Right lobe of liver (tissue), 6 donors: ENCODE measurements at regions not wholly inside any gene's neighbourhood (a gene's known extent, or its start where the extent isn't known, plus 50 kb on each side); places are given as distances from the start of the nearest gene placed in this dataset.
A peak's percentile ranks its signal among the peaks of the same experiment; 100 is the strongest.

ENCODE experiments used
- ATAC-seq, 4 donors: fragments of 200-7000 bp; cut with Tn5 transposase; one replicate each; pipeline ENCODE4 v1.9.1; 2020; ENCODE audit warnings: mild to moderate bottlenecking in 4 of 4, moderate library complexity in 4 of 4
- DNase-seq, 3 donors: peaks; one replicate each; pipeline ENCODE4 v3.0.0-alpha.2; 2020
- H3K27ac ChIP-seq, 3 donors: fragments of 200-600 bp; one replicate each; pipeline ENCODE4 v1.8.0; 2022
- H3K27me3 ChIP-seq, 2 donors: fragments of 200-600 bp; one replicate each; pipeline ENCODE4 v1.8.0; 2022
- H3K36me3 ChIP-seq, 4 donors: fragments of 200-600 bp; sonication (generic) in 1 of 4; one replicate each; pipeline versions ENCODE4 v1.5.1 to v1.8.0; 2017 to 2022; ENCODE audit warnings: control low read depth in 1 of 4
- H3K4me1 ChIP-seq, 4 donors: fragments of 200-600 bp; sonication (generic) in 1 of 4; one replicate each; pipeline versions ENCODE4 v1.5.1 to v1.8.0; 2017 to 2022; ENCODE audit warnings: control low read depth in 1 of 4
- H3K4me3 ChIP-seq, 3 donors: fragments of 200-600 bp; one replicate each; pipeline ENCODE4 v1.8.0; 2022
- H3K9me3 ChIP-seq, 4 donors: fragments of 200-600 bp; sonication (generic) in 1 of 4; one replicate each; pipeline versions ENCODE4 v1.5.1 to v1.8.0; 2017 to 2022; ENCODE audit warnings: control low read depth in 1 of 4
- CTCF ChIP-seq, 4 donors: fragments of 200-600 bp in 3 of 4; fragments of 450-650 bp in 1 of 4; IDR thresholded peaks; one replicate each; pipeline versions ENCODE4 v1.5.1 to v1.8.0; 2016 to 2022; ENCODE audit warnings: antibody characterized with exemption in 4 of 4, mild to moderate bottlenecking in 2 of 4
- POLR2A ChIP-seq: fragments of 450-650 bp; IDR thresholded peaks from one replicate; pipeline ENCODE4 v1.6.1; 2017; ENCODE audit warnings: antibody characterized with exemption, mild to moderate bottlenecking
- WGBS: methylation state at CpG from one replicate; pipeline ENCODE4 v1.1.6; 2018; ENCODE audit warnings: low coverage, low lambda C conversion rate; ENCODE audit not compliant: insufficient coverage; ENCODE audit errors: missing lambda C conversion rate; 5-methylcytosine and 5-hydroxymethylcytosine counted together
- intact Hi-C, 2 donors: fragments of 100-400 bp; cut with DNase I; formaldehyde crosslinking; loops; one replicate each; pipeline versions ENCODE4 v1.11.2 to v1.14.1; 2022
- donor health status: DM: no; HTN: yes; CAD: no.
- donor health status: DM: no; HTN: no; CAD: no.
- donor health status: DM: no; HTN: no; CAD: no.
- donor health status: DM: no; HTN: yes; CAD: no.
- donor health status: DM: no; HTN: yes; CAD: no.

- no peak for ATAC-seq
- no peak overlapping the region for H3K4me3 ChIP-seq
- WGBS = 74% methylated on average over 3 of the region's 3 CpGs
- intact Hi-C loops = no loop called here
- DNase-seq = no peak
- TF ChIP-seq POLR2A (no peak), CTCF (IDR thresholded peaks at IDR 0.05) (no peak)
- H3K27me3 ChIP-seq = no peaks in the 10 kb centered on the region
- no peaks in the 10 kb centered on the region for H3K9me3 ChIP-seq
- no peaks in the 10 kb centered on the region for H3K36me3 ChIP-seq
- no peaks in the 10 kb centered on the region for H3K4me1 ChIP-seq
- H3K27ac ChIP-seq = no peak overlapping the region
These were observed 147.5 kb downstream of the CAVIN4 start for GRCh38 chr9:100725371-100725770.

GRCh38 chr9:100729336-100729895 lies 151.5 kb downstream of the CAVIN4 start:
- Histone ChIP-seq H3K9me3 (no peaks in the 10 kb centered on the region), H3K36me3 (no peaks in the 10 kb centered on the region), H3K4me1 (no peaks in the 10 kb centered on the region), H3K4me3 (no peak overlapping the region), H3K27ac (no peak overlapping the region), H3K27me3 (no peaks in the 10 kb centered on the region)
- 87% methylated on average over 2 of the region's 2 CpGs for WGBS
- TF ChIP-seq CTCF (IDR thresholded peaks at IDR 0.05) (no peak), POLR2A (no peak)
- intact Hi-C loops = no loop called here
- DNase-seq (no peak), ATAC-seq (no peak)

GRCh38 chr9:100730086-100730485 lies 152.2 kb downstream of the CAVIN4 start:
- WGBS = 30% methylated on average over 2 of the region's 2 CpGs
- H3K4me1 ChIP-seq = no peaks in the 10 kb centered on the region
- DNase-seq (no peak), ATAC-seq (no peak)
- intact Hi-C loops = no loop called here
- H3K27me3 ChIP-seq = no peaks in the 10 kb centered on the region
- H3K9me3 ChIP-seq = no peaks in the 10 kb centered on the region
- TF ChIP-seq POLR2A = no peak
- no peak for TF ChIP-seq CTCF (IDR thresholded peaks at IDR 0.05)
- no peak overlapping the region for H3K4me3 ChIP-seq
- no peaks in the 10 kb centered on the region for H3K36me3 ChIP-seq
- no peak overlapping the region for H3K27ac ChIP-seq

GRCh38 chr9:100731038-100731556 lies 153.2 kb downstream of the CAVIN4 start:
- no peaks in the 10 kb centered on the region for H3K27me3 ChIP-seq
- ATAC-seq (no peak), DNase-seq (no peak)
- H3K4me3 ChIP-seq = no peak overlapping the region
- TF ChIP-seq POLR2A = no peak
- no peak for TF ChIP-seq CTCF (IDR thresholded peaks at IDR 0.05)
- no peaks in the 10 kb centered on the region for H3K9me3 ChIP-seq
- no peaks in the 10 kb centered on the region for H3K36me3 ChIP-seq
- intact Hi-C loops = no loop called here
- H3K27ac ChIP-seq = no peak overlapping the region
- 90% methylated on average over 16 of the region's 18 CpGs for WGBS
- no peaks in the 10 kb centered on the region for H3K4me1 ChIP-seq

GRCh38 chr9:100731557-100731956 lies 153.7 kb downstream of the CAVIN4 start:
- peak in 1 of 4 donors; percentile 37 for ATAC-seq
- H3K36me3 ChIP-seq = no peaks in the 10 kb centered on the region
- no peak for DNase-seq
- TF ChIP-seq CTCF (IDR thresholded peaks at IDR 0.05) (no peak), POLR2A (no peak)
- H3K9me3 ChIP-seq = no peaks in the 10 kb centered on the region
- H3K27ac ChIP-seq = no peak overlapping the region
- 80% methylated on average over 2 of the region's 11 CpGs for WGBS
- H3K27me3 ChIP-seq = no peaks in the 10 kb centered on the region
- H3K4me3 ChIP-seq = no peak overlapping the region
- no peaks in the 10 kb centered on the region for H3K4me1 ChIP-seq
- intact Hi-C loops = no loop called here
